GM12878 (cell line): ENCODE measurements at regions not wholly inside any gene's neighbourhood (a gene's known extent, or its start where the extent isn't known, plus 50 kb on each side); places are given as distances from the start of the nearest gene placed in this dataset.

Experiments
- ATAC-seq: fragments of 200-7000 bp; cut with Tn5 transposase; 3 replicates; pipeline ENCODE4 v1.9.1; 2020; ENCODE audit warnings: mild to moderate bottlenecking, moderate library complexity
- BruUV-seq: library from RNA; stranded (reverse); fragments of 400-500 nt; replicated peaks from 2 replicates; lab custom pipeline; 2021; lab: Mats Ljungman, UMichigan
- CTCF ChIA-PET: fragments of 300-600 bp; sonication (Branson Sonifier 250); formaldehyde crosslinking; extraction: SDS; loops from one replicate; lab custom pipeline; 2021; ENCODE audit warnings: inconsistent platforms; lab: Yijun Ruan, JAX
- POLR2A ChIA-PET: fragments of 350-600 bp; formaldehyde crosslinking; extraction: SDS; loops from one replicate; lab custom pipeline; 2021; ENCODE audit warnings: inconsistent platforms; lab: Charles Lee
- RAD21 ChIA-PET: fragments of 300-600 bp; sonication (Branson Sonifier 250); formaldehyde crosslinking; loops from one replicate; lab custom pipeline; 2023; ENCODE audit warnings: antibody characterized with exemption; ENCODE audit not compliant: unreplicated experiment; lab: Charles Lee
- SMC1A ChIA-PET: fragments of 300-600 bp; sonication (Branson Sonifier 250); formaldehyde crosslinking; loops from one replicate; lab custom pipeline; 2023; ENCODE audit not compliant: unreplicated experiment, uncharacterized antibody; lab: Charles Lee
- DNase-seq: peaks from one replicate; pipeline ENCODE4 v3.0.0-alpha.2; 2011; ENCODE audit warnings: low read depth, low spot score
- FAIRE-seq: peaks from 3 replicates; lab custom pipeline; 2011; peaks lifted over from hg19 to GRCh38; lab: Jason Lieb, UNC
- H2AFZ ChIP-seq: 2 replicates; pipeline ENCODE4 v1.6.0; 2011; ENCODE audit warnings: low read depth, low read length, control low read depth; ENCODE audit not compliant: control insufficient read depth
- H3K27ac ChIP-seq: 2 replicates; pipeline ENCODE4 v1.5.1; 2011; ENCODE audit warnings: control low read depth; ENCODE audit not compliant: control insufficient read depth, insufficient read depth
- H3K27me3 ChIP-seq, 2 experiments: replicated peaks in 1 of 2; 2 replicates each; pipeline versions ENCODE4 v1.6.0 to v1.6.1; 2011; ENCODE audit warnings: low read length in 1 of 2; ENCODE audit not compliant: control insufficient read depth in 2 of 2, insufficient read depth in 2 of 2
- H3K36me3 ChIP-seq, 2 experiments: 2 replicates each; pipeline ENCODE4 v1.5.1; 2011; ENCODE audit warnings: low read length in 1 of 2; ENCODE audit not compliant: control insufficient read depth in 2 of 2, insufficient read depth in 2 of 2
- H3K4me1 ChIP-seq: 2 replicates; pipeline ENCODE4 v1.6.1; 2011; ENCODE audit warnings: mild to moderate bottlenecking, low read length, moderate library complexity, mixed read lengths; ENCODE audit not compliant: control insufficient read depth, insufficient read depth
- H3K4me2 ChIP-seq: 2 replicates; pipeline ENCODE4 v1.6.0; 2011; ENCODE audit warnings: control low read depth; ENCODE audit not compliant: control insufficient read depth, insufficient read depth
- H3K4me3 ChIP-seq: fragments of 200-600 bp; sonication (generic); 2 replicates; pipeline ENCODE4 v1.5.1; 2016
- H3K79me2 ChIP-seq: 2 replicates; pipeline ENCODE4 v1.6.0; 2011; ENCODE audit warnings: low read length; ENCODE audit not compliant: control insufficient read depth, insufficient read depth
- H3K9ac ChIP-seq: 2 replicates; pipeline ENCODE4 v1.8.0; 2011; ENCODE audit warnings: low read length, control low read depth, mixed read lengths; ENCODE audit not compliant: control insufficient read depth, insufficient read depth
- H3K9me3 ChIP-seq: replicated peaks from 3 replicates; pipeline ENCODE4 v1.5.1; 2011; ENCODE audit warnings: mild to moderate bottlenecking, low read length; ENCODE audit not compliant: control insufficient read depth, insufficient read depth
- H4K20me1 ChIP-seq: 2 replicates; pipeline ENCODE4 v1.6.0; 2011; ENCODE audit not compliant: control insufficient read depth, insufficient read depth
- CBFB ChIP-seq: IDR thresholded peaks from 2 replicates; pipeline ENCODE4 v1.6.1; 2016; ENCODE audit warnings: antibody characterized with exemption, low read depth
- CBX3 ChIP-seq: fragments of 200-600 bp; sonication (generic); IDR thresholded peaks from 2 replicates; pipeline ENCODE4 v1.6.1; 2016; ENCODE audit warnings: low read depth, borderline replicate concordance
- EGR1 ChIP-seq, 2 experiments: IDR thresholded peaks; 1 replicate in 1 of 2; 2 replicates in 1 of 2; pipeline ENCODE4 v1.6.1; 2011 to 2012; ENCODE audit warnings: low read depth in 2 of 2, low read length in 2 of 2, borderline replicate concordance in 1 of 2, mild to moderate bottlenecking in 1 of 2, moderate library complexity in 1 of 2
- KAT2A ChIP-seq: conservative IDR thresholded peaks from 2 replicates; pipeline ENCODE4 v1.6.1; 2011; ENCODE audit warnings: low read depth, low read length; ENCODE audit not compliant: control insufficient read depth
- MTA3 ChIP-seq: IDR thresholded peaks from 2 replicates; pipeline ENCODE4 v1.6.1; 2012; ENCODE audit warnings: low read length, inconsistent platforms, borderline replicate concordance
- TBL1XR1 ChIP-seq: IDR thresholded peaks from 2 replicates; pipeline ENCODE4 v1.6.1; 2012; ENCODE audit warnings: low read depth, low read length, improper control_type of control experiment
- WGBS: methylation state at CpG from one replicate; pipeline ENCODE4 v1.1.6; 2016; ENCODE audit warnings: low lambda C conversion rate; ENCODE audit not compliant: insufficient replicate concordance, insufficient coverage; ENCODE audit errors: missing lambda C conversion rate; 5-methylcytosine and 5-hydroxymethylcytosine counted together
- in situ Hi-C: fragments of 300-500 bp; cut with MboI; formaldehyde crosslinking; loops from 9 replicates; pipeline ENCODE4 v1.14.3; 2018; ENCODE audit warnings: mixed read lengths
- intact Hi-C: fragments of 100-400 bp; cut with micrococcal nuclease; formaldehyde crosslinking; loops from one replicate; pipeline ENCODE4 v1.14.2; 2022; ENCODE audit not compliant: unreplicated experiment
- TF ChIP-seq, protein P1 (sequence below): fragments of 450-650 bp; IDR thresholded peaks from 2 replicates; pipeline ENCODE4 v1.6.1; 2017; ENCODE audit warnings: mild to moderate bottlenecking, low read depth, inconsistent platforms; ENCODE audit not compliant: poor library complexity, severe bottlenecking

DNA sequence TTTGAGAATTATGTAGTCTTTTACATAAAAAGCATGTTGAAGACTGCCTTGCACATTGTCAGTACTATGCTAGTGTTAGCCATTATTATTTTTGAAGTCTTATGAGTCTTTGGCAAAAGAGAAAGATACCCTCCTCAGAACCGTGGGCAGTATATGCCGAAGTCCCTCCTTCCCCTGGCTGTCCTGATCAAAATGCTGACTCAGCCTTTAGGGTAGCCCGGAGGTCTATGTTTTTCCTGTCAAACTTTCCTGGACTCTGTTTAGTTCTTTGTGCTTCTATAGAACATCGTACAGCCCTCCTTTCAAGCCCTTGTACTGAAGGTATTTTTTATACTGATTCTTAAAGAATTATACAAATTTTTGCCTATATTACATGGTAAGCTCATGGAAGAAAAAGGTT is 264.7 kb upstream of the ATP5MC3 start:
- no peaks in the 10 kb centered on the region for H4K20me1 ChIP-seq
- no peak for TF ChIP-seq KAT2A
- no peak for TF ChIP-seq CBFB
- no peak for TF ChIP-seq TBL1XR1
- TF ChIP-seq EGR1 (IDR thresholded peaks at IDR 0.05; ENCODE audit: borderline replicate concordance in 1 of 2, low read depth in 2 of 2, low read length in 2 of 2): no peak
- no peak for TF ChIP-seq CBX3
- TF ChIP-seq, protein P1, sequence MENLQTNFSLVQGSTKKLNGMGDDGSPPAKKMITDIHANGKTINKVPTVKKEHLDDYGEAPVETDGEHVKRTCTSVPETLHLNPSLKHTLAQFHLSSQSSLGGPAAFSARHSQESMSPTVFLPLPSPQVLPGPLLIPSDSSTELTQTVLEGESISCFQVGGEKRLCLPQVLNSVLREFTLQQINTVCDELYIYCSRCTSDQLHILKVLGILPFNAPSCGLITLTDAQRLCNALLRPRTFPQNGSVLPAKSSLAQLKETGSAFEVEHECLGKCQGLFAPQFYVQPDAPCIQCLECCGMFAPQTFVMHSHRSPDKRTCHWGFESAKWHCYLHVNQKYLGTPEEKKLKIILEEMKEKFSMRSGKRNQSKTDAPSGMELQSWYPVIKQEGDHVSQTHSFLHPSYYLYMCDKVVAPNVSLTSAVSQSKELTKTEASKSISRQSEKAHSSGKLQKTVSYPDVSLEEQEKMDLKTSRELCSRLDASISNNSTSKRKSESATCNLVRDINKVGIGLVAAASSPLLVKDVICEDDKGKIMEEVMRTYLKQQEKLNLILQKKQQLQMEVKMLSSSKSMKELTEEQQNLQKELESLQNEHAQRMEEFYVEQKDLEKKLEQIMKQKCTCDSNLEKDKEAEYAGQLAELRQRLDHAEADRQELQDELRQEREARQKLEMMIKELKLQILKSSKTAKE: no peak
- TF ChIP-seq MTA3: no peak
- H3K4me3 ChIP-seq: no peak overlapping the region
- H3K36me3 ChIP-seq: no peaks in the 10 kb centered on the region
- ChIA-PET SMC1A (no interaction called here), CTCF (no interaction called here), RAD21 (no interaction called here), POLR2A (no interaction called here)
- 29% methylated on average over 4 of the region's 4 CpGs for WGBS
- no peaks in the 10 kb centered on the region for H3K27me3 ChIP-seq
- DNase-seq (no peak), FAIRE-seq (no peak), ATAC-seq (no peak)
- BruUV-seq: no TSS peak
- H3K4me1 ChIP-seq: no peaks in the 10 kb centered on the region
- no peak overlapping the region for H3K9ac ChIP-seq
- H3K9me3 ChIP-seq: no peaks in the 10 kb centered on the region
- H3K4me2 ChIP-seq: no peak overlapping the region
- intact Hi-C loops (no loop called here), in situ Hi-C loops (no loop called here)
- no peaks in the 10 kb centered on the region for H3K79me2 ChIP-seq
- no peak overlapping the region for H3K27ac ChIP-seq
- no peak overlapping the region for H2AFZ ChIP-seq
